Esophagus squamous epithelium (tissue), 4 donors: ENCODE measurements at regions not wholly inside any gene's neighbourhood (a gene's known extent, or its start where the extent isn't known, plus 50 kb on each side); places are given as distances from the start of the nearest gene placed in this dataset.

Experiments
- POLR2A ChIP-seq, 4 donors: fragments of 450-650 bp; IDR thresholded peaks; one replicate each; pipeline ENCODE4 v1.6.1; 2017; ENCODE audit warnings: antibody characterized with exemption in 4 of 4, mild to moderate bottlenecking in 4 of 4, moderate library complexity in 3 of 4
- TF ChIP-seq, protein P1 (sequence below), 6 experiments: fragments of 450-650 bp in 4 of 6; fragments of 200-600 bp in 2 of 6; sonication (generic) in 2 of 6; IDR thresholded peaks; one replicate each; pipeline ENCODE4 v1.5.1; 2016 to 2019; ENCODE audit warnings: antibody characterized with exemption in 6 of 6, mild to moderate bottlenecking in 4 of 6, moderate library complexity in 4 of 6

DNA sequence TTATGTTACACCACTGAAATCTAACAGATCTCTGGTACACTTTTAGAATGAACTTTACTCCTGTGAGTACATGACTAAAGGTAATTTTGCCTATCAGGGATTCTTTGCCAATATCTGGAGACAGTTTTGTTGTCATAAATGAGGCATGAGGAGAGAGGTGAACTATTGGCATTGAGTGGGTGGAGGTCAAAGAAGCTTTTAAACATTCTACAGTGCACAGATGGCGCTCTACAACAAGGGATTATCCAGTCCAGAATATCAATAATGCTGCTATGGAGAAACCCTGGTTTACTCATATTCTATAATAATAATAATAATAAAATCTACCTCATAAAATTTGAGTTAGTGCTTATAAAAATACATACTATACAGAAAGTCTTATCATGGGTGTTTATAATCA, 702.3 kb downstream of the SI start:
- TF ChIP-seq, protein P1, sequence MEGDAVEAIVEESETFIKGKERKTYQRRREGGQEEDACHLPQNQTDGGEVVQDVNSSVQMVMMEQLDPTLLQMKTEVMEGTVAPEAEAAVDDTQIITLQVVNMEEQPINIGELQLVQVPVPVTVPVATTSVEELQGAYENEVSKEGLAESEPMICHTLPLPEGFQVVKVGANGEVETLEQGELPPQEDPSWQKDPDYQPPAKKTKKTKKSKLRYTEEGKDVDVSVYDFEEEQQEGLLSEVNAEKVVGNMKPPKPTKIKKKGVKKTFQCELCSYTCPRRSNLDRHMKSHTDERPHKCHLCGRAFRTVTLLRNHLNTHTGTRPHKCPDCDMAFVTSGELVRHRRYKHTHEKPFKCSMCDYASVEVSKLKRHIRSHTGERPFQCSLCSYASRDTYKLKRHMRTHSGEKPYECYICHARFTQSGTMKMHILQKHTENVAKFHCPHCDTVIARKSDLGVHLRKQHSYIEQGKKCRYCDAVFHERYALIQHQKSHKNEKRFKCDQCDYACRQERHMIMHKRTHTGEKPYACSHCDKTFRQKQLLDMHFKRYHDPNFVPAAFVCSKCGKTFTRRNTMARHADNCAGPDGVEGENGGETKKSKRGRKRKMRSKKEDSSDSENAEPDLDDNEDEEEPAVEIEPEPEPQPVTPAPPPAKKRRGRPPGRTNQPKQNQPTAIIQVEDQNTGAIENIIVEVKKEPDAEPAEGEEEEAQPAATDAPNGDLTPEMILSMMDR (IDR thresholded peaks at IDR 0.05), result no peak
- TF ChIP-seq POLR2A (IDR thresholded peaks at IDR 0.05), result no peak
